GM19468 (cell line): ENCODE measurements at regions not wholly inside any gene's neighbourhood (a gene's known extent, or its start where the extent isn't known, plus 50 kb on each side); places are given as distances from the start of the nearest gene placed in this dataset.

Experiments used
- ATAC-seq: cut with Tn5 transposase; IDR thresholded peaks from one replicate; pipeline ENCODE4 v1.9.1; 2021; ENCODE audit warnings: mild to moderate bottlenecking, moderate library complexity, moderate number of reproducible peaks; ENCODE audit not compliant: unreplicated experiment; ENCODE audit errors: extremely low read depth

GRCh38 chr15:97490429-97490828 lies 470.1 kb upstream of the ARRDC4 start:
- no peak for ATAC-seq

- ATAC-seq = no peak
Measured at GRCh38 chr15:97501291-97501690, 459.2 kb upstream of the ARRDC4 start.

- ATAC-seq = no peak
Measured at GRCh38 chr15:97502038-97502437, 458.5 kb upstream of the ARRDC4 start.

- ATAC-seq = no peak
Measured at GRCh38 chr15:97504031-97504792, 456.3 kb upstream of the ARRDC4 start.

- no peak for ATAC-seq
Measured at GRCh38 chr15:97517737-97518136, 442.8 kb upstream of the ARRDC4 start.

DNA sequence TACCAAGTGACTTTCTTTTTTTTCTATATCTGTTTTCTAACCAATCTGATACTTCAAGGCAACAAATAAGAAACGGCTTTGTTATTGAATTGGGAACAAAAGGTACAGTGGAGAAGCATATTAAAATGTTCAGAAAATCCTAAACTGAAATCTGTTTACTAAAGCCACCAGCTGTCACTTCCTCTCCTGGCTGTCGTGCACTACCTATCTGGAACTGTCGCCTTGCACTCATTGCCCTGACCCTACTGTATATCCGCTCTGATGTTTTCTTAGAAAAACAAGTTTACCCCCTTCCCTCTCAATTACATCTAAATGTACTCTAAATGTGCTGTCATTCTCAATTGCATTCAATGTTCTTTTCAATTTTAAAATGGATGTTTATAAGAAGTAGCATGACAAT lies 439.8 kb upstream of the ARRDC4 start:
- ATAC-seq = no peak

DNA sequence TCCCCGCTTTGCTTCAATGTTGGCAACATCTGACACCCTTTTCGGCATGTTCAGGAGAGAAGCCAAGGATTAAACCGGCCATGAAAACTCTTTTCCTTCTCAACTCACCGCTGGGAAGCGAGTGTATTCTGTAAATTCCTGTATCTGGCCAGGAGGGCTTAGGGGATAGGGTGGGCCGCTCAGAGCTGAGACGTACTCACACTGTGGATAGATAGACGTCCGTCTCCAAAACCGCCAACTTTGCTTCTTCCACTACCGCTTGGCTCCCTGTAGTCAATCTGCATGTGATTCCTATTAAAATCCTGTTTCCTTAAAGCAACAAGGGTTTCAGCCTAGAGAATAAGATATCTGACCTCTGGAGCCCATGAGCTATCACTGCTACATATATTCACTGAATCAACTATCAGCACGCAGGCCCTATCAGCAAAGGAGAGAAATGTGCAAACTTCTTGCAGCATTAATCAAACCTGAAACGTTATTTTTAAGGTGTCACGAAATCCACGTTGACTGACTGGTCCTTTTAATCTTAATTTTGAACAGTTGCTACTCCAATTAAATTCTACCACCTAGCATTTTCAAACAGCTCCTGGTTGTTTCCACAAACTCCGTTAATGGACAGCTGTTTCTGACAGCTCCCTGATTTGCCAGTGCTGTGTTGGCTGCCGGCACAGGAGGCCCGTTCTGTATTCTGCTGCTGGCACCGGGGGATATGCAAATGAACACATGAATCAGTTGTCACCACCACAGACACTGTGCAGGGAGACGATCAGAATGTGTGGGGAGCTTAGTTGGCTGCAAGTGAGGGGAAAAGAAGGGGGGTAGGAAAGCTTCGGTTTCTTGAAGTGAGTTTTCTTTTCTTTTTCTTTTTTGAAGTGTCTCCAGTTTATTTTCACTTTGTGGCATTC lies 438.9 kb upstream of the ARRDC4 start:
- no peak for ATAC-seq

DNA sequence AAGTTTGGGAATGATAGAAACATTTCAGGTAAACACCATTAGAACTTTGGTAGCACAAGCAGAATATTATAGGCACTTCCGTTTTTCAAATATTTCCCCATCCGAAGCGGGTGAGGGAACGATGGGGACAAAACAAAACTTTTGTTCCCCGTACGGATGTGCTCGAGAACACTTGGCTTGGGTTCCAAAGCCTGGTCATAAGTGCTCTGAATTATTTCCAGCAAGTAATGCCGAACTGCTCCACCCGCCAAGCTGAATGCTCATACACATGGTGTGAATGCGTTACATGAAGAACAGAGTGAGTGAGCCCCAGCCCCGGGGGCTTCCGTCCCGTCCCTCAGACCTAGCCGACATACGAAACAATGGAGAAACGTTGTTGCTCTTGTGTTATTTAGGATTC lies 438.2 kb upstream of the ARRDC4 start:
- ATAC-seq = no peak

DNA sequence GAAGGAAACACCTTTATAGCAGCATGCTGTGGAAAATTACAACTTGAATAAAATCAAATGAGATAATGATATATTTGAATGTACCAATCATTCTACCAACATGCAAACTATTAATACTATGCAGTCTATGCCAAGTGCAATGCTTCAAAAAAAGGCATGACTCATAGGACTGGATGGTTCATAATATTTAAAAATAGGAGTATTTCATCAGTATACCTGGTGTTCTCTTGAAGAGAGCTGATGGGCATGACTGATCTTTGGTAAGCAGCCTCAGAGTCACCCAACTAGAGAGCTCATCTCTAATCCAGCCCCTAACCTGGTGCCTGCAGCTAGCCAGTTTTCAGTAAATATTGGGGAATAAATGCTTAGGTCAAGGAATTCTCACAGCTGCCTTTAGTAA lies 434.7 kb upstream of the ARRDC4 start:
- ATAC-seq = no peak

DNA sequence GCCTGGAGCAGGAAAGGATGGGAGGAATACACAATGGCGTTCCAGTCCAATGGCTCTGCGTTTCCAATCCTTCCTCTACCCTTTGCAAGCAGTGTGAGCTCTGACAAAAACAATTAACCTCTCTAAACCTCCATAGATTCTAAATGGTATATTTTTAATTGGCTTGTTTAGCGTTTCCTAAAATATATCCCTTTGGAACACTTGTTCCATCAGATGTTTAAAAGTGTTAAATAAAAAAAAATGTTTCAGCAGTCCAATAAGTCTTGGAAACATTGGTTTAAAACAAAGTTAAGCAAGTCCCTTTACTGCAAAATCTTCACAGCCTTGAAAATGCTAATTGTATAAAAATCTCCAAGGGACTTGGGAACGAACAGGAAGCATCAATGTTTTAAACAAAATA lies 432.3 kb upstream of the ARRDC4 start:
- no peak for ATAC-seq

GRCh38 chr15:97545799-97546198 lies 414.7 kb upstream of the ARRDC4 start:
- no peak for ATAC-seq

DNA sequence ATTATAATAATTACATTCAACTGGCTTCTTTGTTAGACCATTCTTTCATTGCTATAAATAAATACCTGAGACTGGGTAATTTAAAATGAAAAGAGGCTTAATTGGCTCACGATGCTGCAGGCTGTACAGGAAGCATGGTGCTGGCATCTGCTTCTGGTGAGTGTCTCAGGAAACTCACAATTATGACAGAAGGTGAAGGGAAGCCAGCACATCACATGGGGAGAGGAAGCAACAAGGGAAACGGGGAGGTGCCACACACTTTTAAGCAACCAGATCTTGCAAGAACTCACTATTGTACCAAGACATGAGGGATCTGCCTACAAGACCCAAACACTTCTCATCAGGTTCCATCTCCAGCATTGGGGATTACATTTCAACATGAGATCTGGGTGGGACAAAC lies 413.1 kb upstream of the ARRDC4 start:
- no peak for ATAC-seq

GRCh38 chr15:97561529-97561928 lies 399.0 kb upstream of the ARRDC4 start:
- no peak for ATAC-seq

DNA sequence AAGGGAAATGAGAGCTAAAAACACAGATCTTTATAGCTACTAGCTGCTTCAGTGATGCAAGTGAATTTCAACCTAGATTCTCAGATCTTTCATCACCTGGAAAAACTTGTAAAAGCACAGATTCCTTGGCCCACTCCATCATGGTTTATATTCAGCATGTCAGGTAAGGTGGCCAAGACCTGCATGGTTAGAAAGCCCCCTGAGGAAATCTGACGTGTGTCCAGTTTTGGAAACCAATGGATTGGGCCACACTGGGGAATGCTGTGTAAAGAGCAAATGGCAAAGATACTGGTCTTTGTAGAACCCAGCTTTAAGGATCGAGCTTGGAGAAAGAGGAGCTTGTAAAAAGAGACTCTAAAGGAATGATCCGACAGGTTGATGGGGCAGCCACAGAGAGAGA lies 397.0 kb upstream of the ARRDC4 start:
- no peak for ATAC-seq

- no peak for ATAC-seq
Measured at GRCh38 chr15:97566961-97567360, 393.5 kb upstream of the ARRDC4 start.

DNA sequence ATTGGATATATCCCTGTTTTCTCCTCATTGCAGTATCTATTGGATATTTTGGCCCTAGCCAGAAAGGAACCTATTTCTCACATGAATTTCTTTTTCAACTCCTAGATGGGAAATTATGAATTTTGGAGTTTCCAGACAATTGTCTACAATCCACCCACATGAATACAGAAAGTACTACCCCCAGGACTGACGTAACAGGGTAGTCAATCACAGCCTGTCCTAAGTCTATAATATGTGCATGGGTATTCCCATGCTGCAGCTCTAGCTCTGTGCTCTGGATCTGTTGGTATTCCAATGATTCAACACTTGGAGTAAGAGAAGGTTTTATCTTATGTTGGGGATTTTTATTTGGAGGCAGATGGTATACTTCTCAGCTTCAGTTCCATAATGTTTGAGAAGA lies 393.1 kb upstream of the ARRDC4 start:
- ATAC-seq = no peak

DNA sequence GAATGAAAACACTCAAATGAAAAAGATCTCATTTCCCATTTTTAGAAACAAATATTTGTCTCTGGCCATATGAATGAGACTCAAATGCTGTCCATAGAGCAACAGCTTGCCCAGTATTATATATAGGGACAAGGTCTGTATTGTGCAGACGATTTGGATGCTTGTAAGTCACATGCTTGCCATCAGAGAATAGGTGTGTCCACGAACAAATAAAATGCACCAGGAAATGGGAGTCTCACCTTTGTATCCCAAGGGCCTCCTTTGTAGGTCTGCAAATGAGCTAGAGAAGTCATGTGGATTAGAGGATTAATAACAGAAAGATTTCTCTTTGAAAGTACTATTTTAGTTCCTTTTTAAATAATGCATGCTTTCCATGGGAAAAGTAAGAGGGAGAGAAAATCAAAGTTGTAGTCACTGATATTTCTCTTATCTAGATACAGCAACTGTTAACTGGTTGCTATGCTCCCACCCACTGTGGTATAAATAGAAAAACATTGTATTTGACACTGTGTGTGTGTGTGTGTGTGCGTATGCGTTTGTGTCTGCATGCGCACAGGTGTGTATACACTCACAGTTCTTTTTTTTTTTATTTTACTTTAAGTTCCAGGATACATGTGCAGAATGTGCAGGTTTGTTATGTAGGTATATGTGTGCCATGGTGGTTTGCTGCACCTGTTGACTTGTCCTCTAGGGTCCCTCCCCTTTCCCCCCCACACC lies 383.4 kb upstream of the ARRDC4 start:
- no peak for ATAC-seq

GRCh38 chr15:97585408-97585807 lies 375.1 kb upstream of the ARRDC4 start:
- no peak for ATAC-seq

DNA sequence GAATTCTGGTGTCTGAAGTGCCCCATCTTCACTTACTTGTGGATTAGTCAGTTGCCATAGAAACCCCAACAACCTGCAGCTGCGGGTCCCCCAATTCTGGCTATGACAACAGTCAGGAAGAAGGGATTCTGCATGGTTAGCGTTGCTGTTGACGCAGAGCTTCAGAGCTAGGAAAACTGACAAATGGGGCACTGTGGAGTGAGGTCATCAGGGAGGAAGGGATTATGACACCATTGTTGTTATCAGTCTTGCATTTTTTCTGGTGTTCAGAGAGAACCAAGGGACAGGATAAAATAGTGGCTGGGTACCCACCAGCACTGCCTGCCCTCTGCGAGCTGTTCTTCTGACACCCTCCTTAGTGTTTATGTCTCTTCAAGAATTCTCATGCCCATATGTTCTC lies 367.7 kb upstream of the ARRDC4 start:
- no peak for ATAC-seq

DNA sequence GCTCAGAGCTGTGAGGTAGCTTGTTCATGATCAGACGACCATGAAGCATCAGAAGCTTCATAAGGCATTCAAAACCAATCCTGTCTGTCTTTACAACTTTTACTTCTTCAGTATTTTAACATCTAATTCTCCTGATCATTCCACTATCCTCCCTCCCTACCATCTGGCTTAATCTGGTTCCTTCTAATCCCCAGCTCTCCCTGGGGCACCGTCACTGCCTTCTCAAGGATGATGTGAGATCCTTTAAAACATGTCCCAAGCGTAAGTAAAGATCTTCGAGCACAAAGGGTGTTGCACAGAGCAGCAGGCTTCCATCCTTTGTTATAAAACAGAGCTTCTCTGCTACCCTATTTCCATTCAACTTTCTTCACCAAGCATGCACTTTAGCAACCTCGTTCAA lies 362.7 kb upstream of the ARRDC4 start:
- no peak for ATAC-seq

GRCh38 chr15:97598353-97598798 lies 362.1 kb upstream of the ARRDC4 start:
- ATAC-seq = no peak
